Central memory CD8-positive, alpha-beta T cell (primary cell): ENCODE measurements at regions not wholly inside any gene's neighbourhood (a gene's known extent, or its start where the extent isn't known, plus 50 kb on each side); places are given as distances from the start of the nearest gene placed in this dataset.
"Not testable (repeated sequence)": the region's sequence is repeated elsewhere in the genome, so short reads cannot be mapped to it uniquely, and the experiment has no call there.

ENCODE experiments used
- ATAC-seq: fragments of 150-1000 bp; cut with Tn5 transposase; replicated peaks from 2 replicates; pipeline ENCODE4 v1.10.0; 2022; ENCODE audit warnings: mild to moderate bottlenecking, moderate FRiP score, moderate number of reproducible peaks; ENCODE audit not compliant: poor library complexity, severe bottlenecking; ENCODE audit errors: extremely low read depth
- DNase-seq, 2 donors: peaks; one replicate each; pipeline ENCODE4 v3.0.0; 2021; ENCODE audit warnings: low spot score in 2 of 2
- H3K27ac Mint-ChIP-seq: one replicate; pipeline ENCODE4 v1.8.0; 2022; ENCODE audit warnings: low read depth, mild to moderate bottlenecking, moderate library complexity, mixed read lengths
- H3K27me3 Mint-ChIP-seq: one replicate; pipeline ENCODE4 v1.8.0; 2022; ENCODE audit warnings: mixed read lengths
- H3K36me3 Mint-ChIP-seq: one replicate; pipeline ENCODE4 v1.8.0; 2022; ENCODE audit warnings: mild to moderate bottlenecking, moderate library complexity, mixed read lengths; ENCODE audit not compliant: insufficient read depth
- H3K4me1 Mint-ChIP-seq: one replicate; pipeline ENCODE4 v1.8.0; 2022; ENCODE audit warnings: mixed read lengths
- H3K4me3 Mint-ChIP-seq: one replicate; pipeline ENCODE4 v1.8.0; 2022; ENCODE audit warnings: mild to moderate bottlenecking, moderate library complexity, mixed read lengths
- H3K9me3 Mint-ChIP-seq: one replicate; pipeline ENCODE4 v1.8.0; 2022; ENCODE audit warnings: mixed read lengths

DNA sequence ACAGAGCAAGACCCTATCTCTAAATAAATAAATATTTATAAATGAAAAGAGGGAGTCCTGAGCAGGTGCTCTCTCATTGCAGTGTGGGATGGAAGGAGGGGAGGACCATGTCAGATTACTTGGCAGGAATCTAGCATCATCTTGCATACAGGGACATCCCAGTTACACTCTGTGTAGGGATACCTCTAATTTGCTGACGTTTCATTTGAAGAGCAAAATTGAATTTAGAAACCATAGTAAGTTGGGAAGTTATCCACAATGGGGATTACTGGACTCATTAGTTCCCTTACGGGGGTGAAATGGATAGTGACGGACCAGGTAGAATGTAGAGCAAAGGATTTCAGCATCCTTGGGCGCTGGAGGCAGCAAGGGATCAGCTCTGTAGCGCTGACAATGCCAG is 52.1 kb downstream of the ARHGEF18 start:
- H3K4me3 Mint-ChIP-seq = no peak overlapping the region
- no peaks in the 10 kb centered on the region for H3K9me3 Mint-ChIP-seq
- no peak overlapping the region for H3K27ac Mint-ChIP-seq
- no peak for ATAC-seq
- peaks cover 41% of the 10 kb centered on the region for H3K4me1 Mint-ChIP-seq
- no peak for DNase-seq
- no peaks in the 10 kb centered on the region for H3K27me3 Mint-ChIP-seq
- H3K36me3 Mint-ChIP-seq = peaks cover 35% of the 10 kb centered on the region

DNA sequence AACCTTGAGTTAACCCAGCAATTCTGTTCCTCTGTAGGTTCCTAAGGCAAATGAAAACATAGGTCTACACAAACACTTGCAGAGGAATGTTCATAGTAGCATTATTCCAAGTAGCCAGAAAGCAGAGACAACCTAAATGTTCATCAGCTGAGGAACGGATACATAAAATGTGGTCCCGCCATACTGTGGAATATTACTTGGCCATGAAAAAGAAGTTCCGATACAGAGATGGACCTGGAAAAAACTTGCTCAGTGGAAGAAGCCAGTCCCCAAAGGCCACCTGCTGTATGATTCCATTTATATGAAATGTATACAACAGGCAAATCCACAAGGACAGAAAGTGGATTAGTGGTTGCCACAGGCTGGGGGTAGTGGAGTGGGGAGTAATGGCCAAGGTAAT is 53.0 kb downstream of the ARHGEF18 start:
- Mint-ChIP-seq H3K4me3 (no peak overlapping the region), H3K27me3 (no peaks in the 10 kb centered on the region), H3K9me3 (no peaks in the 10 kb centered on the region), H3K4me1 (peaks cover 37% of the 10 kb centered on the region), H3K36me3 (peaks cover 37% of the 10 kb centered on the region), H3K27ac (no peak overlapping the region)
- ATAC-seq (no peak), DNase-seq (no peak)

GRCh38 chr19:7405482-7405881 is 56.7 kb downstream of the ARHGEF18 start:
- not testable (repeated sequence) for H3K27me3 Mint-ChIP-seq, H3K9me3 Mint-ChIP-seq, ATAC-seq, DNase-seq, H3K4me3 Mint-ChIP-seq
- Mint-ChIP-seq H3K27ac (peak overlapping the region; percentile 46), H3K36me3 (peaks cover 28% of the 10 kb centered on the region), H3K4me1 (peaks cover 39% of the 10 kb centered on the region)

DNA sequence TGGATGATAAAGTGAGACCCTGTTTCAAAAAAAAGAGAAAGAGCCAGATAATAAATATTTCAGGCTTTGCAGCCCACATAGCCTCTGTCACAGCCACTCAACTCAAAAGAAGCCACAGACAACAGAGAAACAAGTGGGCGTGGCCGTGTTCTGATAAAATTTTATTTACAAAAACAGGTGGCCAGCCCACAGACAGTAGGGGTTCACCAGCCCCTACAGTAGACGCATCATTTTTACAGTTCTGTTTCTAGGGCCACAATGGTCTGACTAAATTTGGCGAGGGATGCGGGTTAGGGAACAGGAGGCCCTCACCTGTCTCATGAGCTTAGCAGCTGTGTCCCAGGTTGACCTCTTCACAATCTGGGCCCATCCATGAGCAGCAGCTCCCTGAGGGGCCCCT is 59.5 kb downstream of the ARHGEF18 start:
- no peak overlapping the region for H3K4me3 Mint-ChIP-seq
- no peaks in the 10 kb centered on the region for H3K9me3 Mint-ChIP-seq
- H3K36me3 Mint-ChIP-seq = peaks cover 34% of the 10 kb centered on the region
- no peaks in the 10 kb centered on the region for H3K27me3 Mint-ChIP-seq
- H3K27ac Mint-ChIP-seq = no peak overlapping the region
- peaks cover 41% of the 10 kb centered on the region for H3K4me1 Mint-ChIP-seq
- DNase-seq = no peak
- no peak for ATAC-seq

DNA sequence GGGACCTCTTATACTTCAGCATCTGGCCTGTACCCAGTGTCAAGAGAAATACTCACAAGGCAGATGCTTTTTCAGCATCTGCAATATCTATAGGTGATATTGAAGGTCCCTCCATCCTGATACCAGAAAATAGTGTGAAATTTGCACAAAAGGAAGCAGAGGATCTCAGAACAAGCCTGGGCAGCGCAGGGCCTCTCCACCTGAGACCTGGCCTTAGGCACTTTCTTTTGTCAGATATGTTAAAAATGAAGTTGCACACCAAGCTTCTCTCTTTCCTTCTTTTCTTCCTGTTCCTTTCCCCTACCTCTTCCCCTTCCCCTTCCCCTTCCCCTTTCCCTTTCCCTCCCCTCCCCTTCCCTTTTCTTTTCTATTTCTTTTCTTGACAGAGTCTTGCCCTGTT is 62.2 kb downstream of the ARHGEF18 start:
- Mint-ChIP-seq H3K4me1 (peaks cover 40% of the 10 kb centered on the region), H3K9me3 (no peaks in the 10 kb centered on the region), H3K36me3 (peaks cover 27% of the 10 kb centered on the region), H3K27me3 (no peaks in the 10 kb centered on the region), H3K4me3 (no peak overlapping the region), H3K27ac (peak overlapping the region; percentile 38)
- no peak for DNase-seq
- ATAC-seq = no peak

DNA sequence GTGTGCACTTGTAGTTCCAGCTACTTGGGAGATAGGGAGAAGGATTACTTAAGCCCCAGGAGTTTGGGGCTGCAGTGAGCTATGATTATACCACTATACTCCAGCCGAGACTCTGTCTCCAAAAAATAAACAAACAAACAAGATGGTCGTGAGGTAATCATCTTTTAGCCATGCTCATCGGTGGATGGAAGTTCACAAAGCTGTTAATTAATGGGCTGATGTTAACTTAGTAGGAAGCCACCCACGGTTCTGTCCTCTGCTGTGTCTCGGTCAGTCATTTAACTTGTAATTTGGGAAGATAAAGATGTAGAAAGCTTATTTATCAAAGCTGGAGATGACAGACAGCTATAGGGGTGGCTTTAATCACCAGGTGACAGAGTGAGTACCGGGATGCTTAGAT is 64.9 kb downstream of the ARHGEF18 start:
- Mint-ChIP-seq H3K9me3 (no peaks in the 10 kb centered on the region), H3K27me3 (no peaks in the 10 kb centered on the region), H3K4me1 (peaks cover 44% of the 10 kb centered on the region), H3K27ac (no peak overlapping the region), H3K4me3 (no peak overlapping the region), H3K36me3 (peaks cover 25% of the 10 kb centered on the region)
- DNase-seq (no peak), ATAC-seq (no peak)

DNA sequence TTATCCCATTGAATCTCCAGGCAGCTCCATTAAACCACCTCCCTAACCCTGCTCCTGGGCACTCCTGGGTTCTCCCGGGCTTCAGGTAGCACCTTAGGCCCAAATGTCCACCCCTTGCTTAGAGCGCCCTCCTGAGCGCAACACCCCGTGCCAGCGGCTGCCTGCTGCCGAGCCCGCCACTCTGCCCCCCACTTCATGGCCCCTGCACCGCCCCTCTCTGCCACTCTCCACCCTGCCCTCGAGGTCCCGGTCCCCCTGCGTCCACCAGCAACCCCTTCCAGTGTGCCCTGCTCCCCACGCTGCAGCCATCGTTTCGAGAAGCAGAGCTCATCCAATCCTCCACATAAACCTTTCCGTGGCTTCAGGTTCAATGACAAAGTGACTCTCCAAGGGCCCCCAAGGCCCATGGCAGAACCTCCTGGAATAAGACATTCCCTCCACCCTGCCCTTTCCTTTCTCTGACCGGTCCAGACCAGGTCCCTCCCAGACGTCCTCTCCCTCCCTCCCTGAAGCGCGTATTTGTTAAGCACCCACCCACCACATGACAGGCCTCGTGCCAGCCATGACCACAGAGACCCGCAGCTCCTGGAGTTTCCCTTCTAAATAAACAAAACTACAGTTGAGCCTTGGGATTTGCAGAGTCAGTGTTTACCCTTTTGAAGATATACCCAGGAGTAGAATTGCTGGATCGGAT is 66.6 kb downstream of the ARHGEF18 start:
- Mint-ChIP-seq H3K36me3 (peaks cover 29% of the 10 kb centered on the region), H3K4me3 (no peak overlapping the region), H3K9me3 (no peaks in the 10 kb centered on the region), H3K27me3 (no peaks in the 10 kb centered on the region), H3K27ac (peak overlapping the region; percentile 30), H3K4me1 (peaks cover 47% of the 10 kb centered on the region)
- DNase-seq (no peak), ATAC-seq (no peak)

GRCh38 chr19:7415857-7416371 is 67.2 kb downstream of the ARHGEF18 start:
- no peak for ATAC-seq
- Mint-ChIP-seq H3K27ac (no peak overlapping the region), H3K27me3 (no peaks in the 10 kb centered on the region), H3K9me3 (no peaks in the 10 kb centered on the region), H3K36me3 (peaks cover 29% of the 10 kb centered on the region), H3K4me1 (peaks cover 46% of the 10 kb centered on the region), H3K4me3 (no peak overlapping the region)
- DNase-seq = no peak

- Mint-ChIP-seq H3K27ac (peak overlapping the region; percentile 77), H3K27me3 (no peaks in the 10 kb centered on the region), H3K9me3 (no peaks in the 10 kb centered on the region), H3K4me1 (peaks cover 45% of the 10 kb centered on the region), H3K36me3 (peaks cover 35% of the 10 kb centered on the region), H3K4me3 (no peak overlapping the region)
- ATAC-seq = no peak
- no peak for DNase-seq
Observed at GRCh38 chr19:7417671-7418324, 69.1 kb downstream of the ARHGEF18 start.

- Mint-ChIP-seq H3K27ac (no peak overlapping the region), H3K9me3 (no peaks in the 10 kb centered on the region), H3K27me3 (no peaks in the 10 kb centered on the region), H3K4me3 (no peak overlapping the region), H3K36me3 (peaks cover 36% of the 10 kb centered on the region), H3K4me1 (peaks cover 40% of the 10 kb centered on the region)
- DNase-seq = no peak
- no peak for ATAC-seq
Observed at GRCh38 chr19:7418596-7418995, 69.9 kb downstream of the ARHGEF18 start.

- Mint-ChIP-seq H3K36me3 (peaks cover 39% of the 10 kb centered on the region), H3K9me3 (no peaks in the 10 kb centered on the region), H3K27ac (no peak overlapping the region), H3K4me3 (no peak overlapping the region), H3K4me1 (peaks cover 36% of the 10 kb centered on the region), H3K27me3 (no peaks in the 10 kb centered on the region)
- DNase-seq (no peak), ATAC-seq (no peak)
Observed at GRCh38 chr19:7419153-7419552, 69.7 kb downstream of the PEX11G start.

- H3K27me3 Mint-ChIP-seq = no peaks in the 10 kb centered on the region
- no peak for DNase-seq
- ATAC-seq = no peak
- H3K9me3 Mint-ChIP-seq = no peaks in the 10 kb centered on the region
- H3K27ac Mint-ChIP-seq = peak overlapping the region; percentile 84
- H3K4me3 Mint-ChIP-seq = no peak overlapping the region
- H3K4me1 Mint-ChIP-seq = peaks cover 35% of the 10 kb centered on the region
- H3K36me3 Mint-ChIP-seq = peaks cover 40% of the 10 kb centered on the region
Observed at GRCh38 chr19:7419777-7420439, 68.9 kb downstream of the PEX11G start.
